HG03520 (cell line): ENCODE measurements at regions not wholly inside any gene's neighbourhood (a gene's known extent, or its start where the extent isn't known, plus 50 kb on each side); places are given as distances from the start of the nearest gene placed in this dataset.
"Not testable (repeated sequence)": the region's sequence is repeated elsewhere in the genome, so short reads cannot be mapped to it uniquely, and the experiment has no call there.

ENCODE experiments used
- ATAC-seq: cut with Tn5 transposase; IDR thresholded peaks from one replicate; pipeline ENCODE4 v1.9.1; 2021; ENCODE audit warnings: mild to moderate bottlenecking, moderate library complexity; ENCODE audit not compliant: unreplicated experiment

DNA sequence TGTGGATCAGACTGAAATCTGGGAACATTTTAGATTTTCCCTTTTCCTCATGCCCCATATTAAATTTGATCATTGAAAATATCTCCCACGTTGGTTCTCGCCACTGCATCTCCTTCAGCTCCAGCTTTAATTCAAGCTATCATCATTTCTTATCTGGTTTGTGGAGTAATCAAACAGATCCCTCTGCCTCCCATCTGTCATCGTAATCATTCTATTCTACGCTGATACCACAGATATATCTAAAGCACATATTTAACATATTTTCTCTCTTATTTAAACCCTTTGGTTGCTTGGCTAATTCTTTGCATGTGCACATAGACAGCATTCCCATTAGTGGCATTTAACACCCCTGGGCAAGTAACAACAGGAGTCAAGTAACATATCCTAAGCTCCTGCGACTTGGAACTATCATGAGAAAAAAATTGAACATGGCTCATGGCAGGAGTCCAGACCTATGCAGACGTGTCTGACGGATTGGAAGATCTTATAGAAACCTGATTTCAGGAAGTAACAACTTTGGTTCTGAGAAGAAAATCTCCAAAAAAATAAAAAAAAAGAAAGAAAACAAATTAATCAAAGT lies 158.8 kb upstream of the KYNU start:
- no peak for ATAC-seq

- no peak for ATAC-seq
Observed at GRCh38 chr2:142716463-142717242, 160.8 kb upstream of the KYNU start.

DNA sequence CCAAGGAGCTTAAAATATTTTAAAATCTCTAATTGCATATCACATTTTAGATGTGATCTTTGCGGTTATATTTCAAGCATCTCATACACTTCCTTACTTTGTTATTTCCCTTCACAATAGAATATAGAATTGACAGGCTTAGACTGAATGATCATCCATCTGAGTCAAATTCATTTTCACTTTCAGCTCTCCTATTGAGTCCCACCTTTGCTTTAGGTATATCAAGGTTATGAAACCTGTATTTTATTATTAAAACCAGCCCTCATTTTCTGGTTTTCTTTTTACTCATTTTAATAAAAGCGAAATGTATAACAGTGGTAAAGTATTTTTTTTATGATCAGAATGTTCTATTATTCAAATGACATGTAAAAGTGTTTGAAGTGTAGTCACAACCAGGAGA lies 162.9 kb upstream of the KYNU start:
- ATAC-seq = peak; percentile 78

DNA sequence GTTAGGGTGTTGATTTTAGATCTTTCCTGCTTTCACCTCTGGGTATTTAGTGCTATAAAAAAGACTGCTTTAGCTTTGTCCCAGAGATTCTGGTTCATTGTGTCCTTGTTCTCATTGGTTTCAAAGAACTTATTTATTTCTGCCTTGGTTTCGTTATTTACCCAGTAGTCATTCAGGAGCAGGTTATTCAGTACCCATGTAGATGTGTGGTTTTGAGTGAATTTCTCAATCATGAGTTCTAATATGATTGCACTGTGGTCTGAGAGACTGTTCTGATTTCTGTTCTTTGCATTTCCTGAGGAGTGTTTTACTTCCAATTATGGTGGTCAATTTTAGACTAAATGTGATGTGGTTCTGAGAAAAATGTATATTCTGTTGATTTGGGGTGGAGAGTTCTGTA lies 167.1 kb upstream of the KYNU start:
- ATAC-seq = no peak

DNA sequence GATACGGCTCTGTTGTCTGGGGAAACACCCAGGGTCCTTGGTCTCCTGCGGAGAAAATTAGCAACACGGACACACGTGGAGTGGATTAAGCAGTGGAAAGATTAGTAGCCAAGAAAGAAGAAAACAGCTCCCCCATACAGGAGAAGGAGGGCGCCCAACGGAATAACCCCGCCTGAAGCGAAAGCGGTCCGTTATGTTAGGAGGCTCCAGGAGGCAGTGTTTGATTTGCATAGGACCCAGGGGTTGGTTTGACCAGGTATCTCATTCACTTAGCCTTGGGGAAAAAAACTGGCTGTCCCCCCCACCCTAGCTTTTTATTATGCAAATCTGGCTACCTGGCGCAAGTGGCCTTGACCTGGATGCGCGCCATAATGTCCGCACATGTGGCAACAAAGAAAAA lies 170.1 kb upstream of the KYNU start:
- no peak for ATAC-seq

DNA sequence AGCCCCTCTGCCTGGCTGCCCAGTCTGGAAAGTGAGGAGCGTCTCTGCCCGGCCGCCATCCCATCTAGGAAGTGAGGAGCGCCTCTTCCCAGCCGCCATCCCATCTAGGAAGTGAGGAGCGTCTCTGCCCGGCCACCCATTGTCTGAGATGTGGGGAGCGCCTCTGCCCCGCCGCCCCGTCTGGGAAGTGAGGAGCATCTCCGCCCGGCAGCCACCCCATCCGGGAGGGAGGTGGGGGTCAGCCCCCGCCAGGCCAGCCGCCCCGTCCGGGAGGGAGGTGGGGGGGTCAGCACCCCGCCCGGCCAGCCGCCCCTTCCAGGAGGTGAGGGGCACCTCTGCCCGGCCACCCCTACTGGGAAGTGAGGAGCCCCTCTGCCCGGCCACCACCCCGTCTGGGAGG lies 175.1 kb upstream of the KYNU start:
- not testable (repeated sequence) for ATAC-seq

DNA sequence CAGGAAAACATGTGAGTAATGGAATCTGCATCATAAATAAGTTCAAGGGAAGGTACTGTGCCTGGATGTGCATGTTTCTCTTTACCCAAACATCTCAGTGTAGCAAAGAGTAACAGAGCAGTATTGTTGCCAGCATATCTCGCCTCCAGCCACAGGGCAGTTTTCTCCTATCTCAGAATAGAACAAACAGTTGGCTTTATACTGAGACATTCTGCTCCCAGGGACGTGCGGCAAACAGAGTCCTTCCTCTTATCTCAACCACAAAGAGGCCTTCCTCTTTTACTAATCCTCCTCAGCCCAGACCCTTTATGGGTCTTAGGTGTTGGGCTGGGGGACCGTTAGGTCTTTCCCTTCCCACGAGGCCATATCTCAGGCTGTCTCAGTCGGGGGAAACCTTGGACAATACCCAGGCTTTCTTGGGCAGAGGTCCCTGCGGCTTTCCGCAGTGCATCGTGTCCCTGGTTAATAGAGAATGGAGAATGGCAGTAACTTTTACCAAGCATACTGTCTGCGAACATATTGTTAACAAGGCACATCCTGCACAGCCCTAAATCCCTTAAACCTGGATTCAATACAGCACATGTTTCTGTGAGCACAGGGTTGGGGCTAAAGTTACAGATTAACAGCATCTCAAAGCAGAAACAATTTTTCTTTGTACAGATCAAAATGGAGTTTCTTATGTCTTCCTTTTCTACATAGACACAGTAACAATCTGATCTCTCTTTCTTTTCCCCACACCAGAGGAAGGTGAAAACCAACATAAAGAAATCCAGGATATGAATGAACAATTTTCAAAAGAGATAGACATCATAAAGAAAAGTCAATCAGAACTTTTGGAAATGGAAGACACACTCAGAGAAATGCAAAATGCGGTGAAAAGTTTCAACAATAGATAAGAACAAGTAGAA lies 181.9 kb upstream of the KYNU start:
- not testable (repeated sequence) for ATAC-seq

- no peak for ATAC-seq
Observed at GRCh38 chr2:142694282-142694681, 183.2 kb upstream of the KYNU start.

GRCh38 chr2:142693171-142693950 lies 184.1 kb upstream of the KYNU start:
- ATAC-seq = no peak

GRCh38 chr2:142688856-142689605 lies 188.4 kb upstream of the KYNU start:
- ATAC-seq = no peak

- no peak for ATAC-seq
Observed at GRCh38 chr2:142687509-142687908, 190.0 kb upstream of the KYNU start.

DNA sequence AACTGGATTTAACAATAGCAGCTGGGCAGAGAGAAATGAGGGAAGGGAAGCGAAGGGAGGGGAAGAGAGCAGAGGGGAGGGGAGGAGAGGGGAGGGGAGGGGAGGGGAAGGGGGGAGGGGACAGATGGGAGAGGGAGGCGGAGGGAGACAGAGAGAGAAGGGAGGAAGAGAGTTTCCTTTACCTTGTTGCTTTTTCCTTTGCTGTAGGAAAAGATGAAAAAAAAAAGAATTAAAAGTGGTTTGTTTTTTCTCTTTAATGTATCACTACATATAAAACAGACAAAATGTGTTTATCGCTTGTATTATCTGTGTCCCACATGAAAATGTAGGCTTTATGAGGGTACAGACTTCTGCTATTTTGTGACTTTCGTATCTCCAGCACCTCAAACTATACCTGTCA lies 190.4 kb upstream of the KYNU start:
- no peak for ATAC-seq

DNA sequence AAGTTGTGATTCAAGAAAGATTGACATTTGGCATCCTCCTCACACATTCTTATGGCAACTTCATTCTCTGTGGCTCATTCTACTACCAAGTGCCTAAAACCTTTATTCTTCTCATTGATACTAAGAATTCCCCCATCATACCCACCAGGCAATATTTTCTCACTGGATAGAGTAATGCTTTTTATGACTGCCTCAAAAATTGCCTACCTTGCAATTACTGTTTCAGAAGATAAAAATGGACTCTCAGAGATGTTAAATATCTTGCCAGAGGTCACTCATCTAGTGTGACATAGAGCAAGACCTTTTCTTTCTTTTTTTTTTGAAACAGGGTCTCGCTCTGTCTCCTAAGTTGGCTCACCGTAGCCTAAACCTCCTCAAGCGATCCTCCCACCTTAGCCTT lies 192.8 kb upstream of the KYNU start:
- ATAC-seq = no peak

- no peak for ATAC-seq
Observed at GRCh38 chr2:142682528-142682927, 194.9 kb upstream of the KYNU start.

GRCh38 chr2:142681952-142682351 lies 195.5 kb upstream of the KYNU start:
- no peak for ATAC-seq

DNA sequence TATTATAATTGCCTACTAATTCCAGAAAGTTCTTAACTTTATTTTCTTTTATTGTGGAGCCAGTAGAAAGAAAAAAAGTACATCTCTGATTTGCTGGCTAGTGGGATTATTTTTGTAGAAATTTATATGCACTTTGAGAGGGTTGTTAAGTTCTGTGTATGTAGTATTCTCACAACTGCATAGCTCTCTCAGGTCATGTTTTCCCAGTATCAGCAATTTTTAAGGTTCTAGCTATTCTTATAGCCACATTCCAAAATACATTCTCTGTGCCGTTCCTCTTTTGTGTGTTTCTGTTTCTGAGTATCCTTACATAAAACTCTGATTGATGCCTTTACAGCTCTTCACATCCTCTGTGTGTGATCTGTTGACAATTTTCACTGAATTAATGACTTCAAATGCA lies 199.3 kb upstream of the KYNU start:
- no peak for ATAC-seq

DNA sequence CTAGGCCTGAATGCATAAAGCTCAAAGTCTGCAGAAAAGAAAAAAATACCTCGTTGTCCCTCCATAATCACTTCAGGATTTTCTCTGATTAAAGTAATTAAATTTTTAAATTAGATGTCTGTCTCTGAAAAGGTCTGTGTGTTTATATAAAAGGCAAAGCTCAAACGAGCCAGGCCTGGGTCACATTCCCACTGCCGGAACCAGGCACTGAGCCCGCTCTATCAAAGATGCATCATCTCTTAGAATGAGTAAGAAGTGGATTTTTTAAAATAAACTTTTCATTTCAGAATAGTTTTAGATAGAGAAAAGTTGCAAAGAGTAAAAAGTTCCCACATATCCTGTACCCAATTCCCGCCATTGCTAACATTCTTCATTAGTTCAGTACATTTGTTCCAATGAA lies 202.1 kb upstream of the KYNU start:
- ATAC-seq = no peak

GRCh38 chr2:142673836-142674235 lies 203.6 kb upstream of the KYNU start:
- no peak for ATAC-seq

- no peak for ATAC-seq
Observed at GRCh38 chr2:142672698-142673097, 204.8 kb upstream of the KYNU start.

DNA sequence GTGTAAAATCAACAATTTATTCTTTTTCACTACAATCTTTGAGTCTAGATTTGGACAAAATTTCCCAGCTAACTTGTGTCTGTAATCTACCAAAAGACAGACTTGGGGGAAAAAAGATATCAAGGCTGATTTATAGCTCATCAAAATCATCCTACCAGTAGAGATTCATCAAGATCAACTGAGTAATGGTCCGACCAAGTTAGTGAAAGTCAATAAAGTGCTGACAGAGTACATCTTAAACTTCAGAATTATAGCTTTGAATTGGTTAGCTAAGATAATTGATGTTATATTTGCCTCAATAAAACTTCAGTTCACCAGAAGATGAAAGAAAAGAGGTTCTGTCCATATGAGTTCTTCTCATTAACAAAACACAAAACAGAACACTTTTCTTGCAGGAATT lies 207.1 kb upstream of the KYNU start:
- ATAC-seq = no peak
